Suprapubic skin (tissue), 4 donors: ENCODE measurements at regions not wholly inside any gene's neighbourhood (a gene's known extent, or its start where the extent isn't known, plus 50 kb on each side); places are given as distances from the start of the nearest gene placed in this dataset.
A peak's percentile ranks its signal among the peaks of the same experiment; 100 is the strongest.
"Not testable (repeated sequence)": the region's sequence is repeated elsewhere in the genome, so short reads cannot be mapped to it uniquely, and the experiment has no call there.

Experiments used
- DNase-seq, 2 donors: peaks; one replicate each; pipeline ENCODE4 v3.0.0-alpha.2; 2019; ENCODE audit warnings: low spot score in 2 of 2
- H3K27ac ChIP-seq: fragments of 200-600 bp; sonication (generic); one replicate; pipeline ENCODE4 v1.5.1; 2019
- H3K27me3 ChIP-seq: fragments of 200-600 bp; sonication (generic); one replicate; pipeline ENCODE4 v1.5.1; 2019
- H3K36me3 ChIP-seq: fragments of 200-600 bp; sonication (generic); one replicate; pipeline ENCODE4 v1.5.1; 2019
- H3K4me1 ChIP-seq: fragments of 200-600 bp; sonication (generic); one replicate; pipeline ENCODE4 v1.5.1; 2019
- H3K4me3 ChIP-seq: fragments of 200-600 bp; sonication (generic); one replicate; pipeline ENCODE4 v1.5.1; 2019; ENCODE audit warnings: mild to moderate bottlenecking
- H3K9me3 ChIP-seq: fragments of 200-600 bp; sonication (generic); one replicate; pipeline ENCODE4 v1.5.1; 2019
- CTCF ChIP-seq, 2 donors: fragments of 200-600 bp in 1 of 2; fragments of 450-650 bp in 1 of 2; sonication (generic) in 1 of 2; IDR thresholded peaks; one replicate each; pipeline ENCODE4 v1.5.1; 2016 to 2019; ENCODE audit warnings: antibody characterized with exemption in 2 of 2, mild to moderate bottlenecking in 1 of 2, moderate library complexity in 1 of 2
- EP300 ChIP-seq: sonication (generic); formaldehyde crosslinking; IDR thresholded peaks from one replicate; pipeline ENCODE4 v1.6.1; 2017; ENCODE audit warnings: antibody characterized with exemption
- POLR2A ChIP-seq, 2 donors: fragments of 450-650 bp; IDR thresholded peaks; one replicate each; pipeline ENCODE4 v1.6.1; 2017; ENCODE audit warnings: antibody characterized with exemption in 2 of 2, mild to moderate bottlenecking in 2 of 2, moderate library complexity in 2 of 2
- POLR2AphosphoS5 ChIP-seq, 3 donors: sonication (generic); formaldehyde crosslinking; IDR thresholded peaks; one replicate each; pipeline ENCODE4 v1.6.1; 2017; ENCODE audit warnings: antibody characterized with exemption in 3 of 3
- WGBS: methylation state at CpG from one replicate; pipeline ENCODE4 v1.1.5; 2018; 5-methylcytosine and 5-hydroxymethylcytosine counted together

- DNase-seq, result peak in 1 of 2 donors; percentile 46
- H3K27me3 ChIP-seq, result peaks cover 10% of the 10 kb centered on the region
- no peaks in the 10 kb centered on the region for H3K36me3 ChIP-seq
- no peak for TF ChIP-seq POLR2A (IDR thresholded peaks at IDR 0.05)
- TF ChIP-seq CTCF (IDR thresholded peaks at IDR 0.05), result no peak
- no peak for TF ChIP-seq EP300
- no peak for TF ChIP-seq POLR2AphosphoS5 (IDR thresholded peaks at IDR 0.05)
- WGBS, result 67% methylated on average over 20 of the region's 26 CpGs
- no peaks in the 10 kb centered on the region for H3K4me1 ChIP-seq
- H3K9me3 ChIP-seq, result no peaks in the 10 kb centered on the region
- H3K27ac ChIP-seq, result no peak overlapping the region
- no peak overlapping the region for H3K4me3 ChIP-seq
Observed at GRCh38 chr17:72382971-72383722, 262.3 kb downstream of the SOX9 start.

GRCh38 chr17:72385475-72385874 lies 264.7 kb downstream of the SOX9 start:
- Histone ChIP-seq H3K27ac (no peak overlapping the region), H3K9me3 (no peaks in the 10 kb centered on the region), H3K27me3 (peaks cover 10% of the 10 kb centered on the region), H3K4me3 (no peak overlapping the region), H3K36me3 (no peaks in the 10 kb centered on the region), H3K4me1 (no peaks in the 10 kb centered on the region)
- no peak for TF ChIP-seq EP300
- TF ChIP-seq CTCF (IDR thresholded peaks at IDR 0.05), result no peak
- TF ChIP-seq POLR2AphosphoS5 (IDR thresholded peaks at IDR 0.05), result no peak
- TF ChIP-seq POLR2A (IDR thresholded peaks at IDR 0.05), result no peak
- 88% methylated on average over 3 of the region's 3 CpGs for WGBS
- no peak for DNase-seq

- not testable (repeated sequence) for H3K4me3 ChIP-seq, H3K9me3 ChIP-seq, H3K36me3 ChIP-seq, H3K4me1 ChIP-seq, H3K27ac ChIP-seq, DNase-seq
- peaks cover 10% of the 10 kb centered on the region for H3K27me3 ChIP-seq
- WGBS, result 100% methylated on average over 1 of the region's 1 CpG
Observed at GRCh38 chr17:72386173-72386572, 265.4 kb downstream of the SOX9 start.

GRCh38 chr17:72386619-72387237 lies 265.9 kb downstream of the SOX9 start:
- 59% methylated on average over 5 of the region's 5 CpGs for WGBS
- peaks cover 10% of the 10 kb centered on the region for H3K27me3 ChIP-seq
- no peak overlapping the region for H3K27ac ChIP-seq
- no peaks in the 10 kb centered on the region for H3K36me3 ChIP-seq
- no peaks in the 10 kb centered on the region for H3K4me1 ChIP-seq
- no peak for DNase-seq
- no peak for TF ChIP-seq POLR2A (IDR thresholded peaks at IDR 0.05)
- no peak for TF ChIP-seq CTCF (IDR thresholded peaks at IDR 0.05)
- no peak for TF ChIP-seq POLR2AphosphoS5 (IDR thresholded peaks at IDR 0.05)
- TF ChIP-seq EP300, result no peak
- H3K9me3 ChIP-seq, result no peaks in the 10 kb centered on the region
- H3K4me3 ChIP-seq, result no peak overlapping the region

- Histone ChIP-seq H3K27ac (no peak overlapping the region), H3K4me1 (no peaks in the 10 kb centered on the region), H3K27me3 (peaks cover 8% of the 10 kb centered on the region), H3K4me3 (no peak overlapping the region), H3K36me3 (no peaks in the 10 kb centered on the region), H3K9me3 (no peaks in the 10 kb centered on the region)
- WGBS, result 56% methylated on average over 7 of the region's 7 CpGs
- TF ChIP-seq POLR2AphosphoS5 (IDR thresholded peaks at IDR 0.05) (no peak), CTCF (IDR thresholded peaks at IDR 0.05) (no peak)
- DNase-seq, result no peak
Observed at GRCh38 chr17:72387487-72387886, 266.7 kb downstream of the SOX9 start.
